ENCODE measurements at regions not wholly inside any gene's neighbourhood (a gene's known extent, or its start where the extent isn't known, plus 50 kb on each side); places are given as distances from the start of the nearest gene placed in this dataset.

DNA sequence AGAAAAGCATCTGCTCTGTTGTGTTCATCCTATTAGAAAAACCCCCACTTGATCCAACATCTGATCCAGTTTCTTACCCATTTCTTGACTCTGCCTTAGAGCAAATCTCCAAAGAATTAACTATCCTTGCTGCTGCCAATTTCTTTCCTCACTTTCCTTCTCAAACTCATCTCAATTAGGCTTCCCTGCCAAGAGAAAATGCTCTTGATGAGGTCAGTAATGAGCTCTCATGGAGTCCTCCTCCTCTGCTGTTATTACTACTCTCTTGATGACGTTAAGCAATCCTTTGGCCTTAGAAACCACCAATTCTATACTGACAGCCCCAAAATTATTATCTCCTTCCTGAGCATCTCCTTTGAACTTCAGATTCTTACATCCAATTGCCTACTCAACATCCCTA is 162.0 kb upstream of the FAM13C start:
- no peak overlapping the region for H3K9ac ChIP-seq (ENCODE audit: low read length)
- no peak overlapping the region for H3K27ac ChIP-seq (ENCODE audit: low read depth, low read length, poor library complexity, severe bottlenecking)
- no peaks in the 10 kb centered on the region for H3F3A ChIP-seq (ENCODE audit: insufficient read depth, low read length)
- no peak overlapping the region for H2AFZ ChIP-seq (ENCODE audit: low read length)
- H3K4me2 ChIP-seq (ENCODE audit: low read length), result no peak overlapping the region
- H3K36me3 ChIP-seq (ENCODE audit: insufficient read depth, low read length), result no peaks in the 10 kb centered on the region
- H3K9me3 ChIP-seq (ENCODE audit: low read length), result no peaks in the 10 kb centered on the region
- H4K20me1 ChIP-seq (ENCODE audit: insufficient read depth, low read length), result no peaks in the 10 kb centered on the region
- no peaks in the 10 kb centered on the region for H3K9me2 ChIP-seq (ENCODE audit: low read depth, low read length)
- no peak overlapping the region for H3K4me3 ChIP-seq (ENCODE audit: low read depth, low read length, poor library complexity, severe bottlenecking)
- TF ChIP-seq, protein P1, sequence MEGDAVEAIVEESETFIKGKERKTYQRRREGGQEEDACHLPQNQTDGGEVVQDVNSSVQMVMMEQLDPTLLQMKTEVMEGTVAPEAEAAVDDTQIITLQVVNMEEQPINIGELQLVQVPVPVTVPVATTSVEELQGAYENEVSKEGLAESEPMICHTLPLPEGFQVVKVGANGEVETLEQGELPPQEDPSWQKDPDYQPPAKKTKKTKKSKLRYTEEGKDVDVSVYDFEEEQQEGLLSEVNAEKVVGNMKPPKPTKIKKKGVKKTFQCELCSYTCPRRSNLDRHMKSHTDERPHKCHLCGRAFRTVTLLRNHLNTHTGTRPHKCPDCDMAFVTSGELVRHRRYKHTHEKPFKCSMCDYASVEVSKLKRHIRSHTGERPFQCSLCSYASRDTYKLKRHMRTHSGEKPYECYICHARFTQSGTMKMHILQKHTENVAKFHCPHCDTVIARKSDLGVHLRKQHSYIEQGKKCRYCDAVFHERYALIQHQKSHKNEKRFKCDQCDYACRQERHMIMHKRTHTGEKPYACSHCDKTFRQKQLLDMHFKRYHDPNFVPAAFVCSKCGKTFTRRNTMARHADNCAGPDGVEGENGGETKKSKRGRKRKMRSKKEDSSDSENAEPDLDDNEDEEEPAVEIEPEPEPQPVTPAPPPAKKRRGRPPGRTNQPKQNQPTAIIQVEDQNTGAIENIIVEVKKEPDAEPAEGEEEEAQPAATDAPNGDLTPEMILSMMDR (IDR thresholded peaks at IDR 0.05; ENCODE audit: low read length), result no peak
- no peak for TF ChIP-seq EZH2 (IDR thresholded peaks at IDR 0.05; ENCODE audit: borderline replicate concordance, low read length)
- H3K4me1 ChIP-seq (ENCODE audit: insufficient read depth, low read length, severe bottlenecking), result no peaks in the 10 kb centered on the region
- no peaks in the 10 kb centered on the region for H3K27me3 ChIP-seq (ENCODE audit: insufficient read depth, low read length)
- no peaks in the 10 kb centered on the region for H3K79me2 ChIP-seq (ENCODE audit: insufficient read depth, low read length)

DNA sequence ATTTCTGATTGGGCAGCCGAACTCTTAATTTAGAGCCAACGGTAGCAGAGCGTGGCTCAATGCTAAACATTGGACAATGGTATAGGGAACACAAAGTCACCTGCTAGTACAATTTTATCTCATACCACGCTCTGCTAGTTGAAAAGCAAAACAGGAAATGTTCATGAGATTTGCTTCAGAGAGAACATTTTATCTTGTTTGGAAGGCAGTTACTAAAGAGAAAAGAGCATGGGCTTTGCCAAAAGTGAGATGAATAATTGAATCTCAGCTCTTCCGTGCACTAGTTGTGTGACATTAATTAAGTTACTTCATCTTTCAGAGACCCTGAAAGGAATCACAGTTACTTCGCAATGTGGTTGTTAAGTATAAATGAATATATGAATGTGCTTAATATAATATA is 161.5 kb upstream of the FAM13C start:
- Histone ChIP-seq H2AFZ (ENCODE audit: low read length) (no peak overlapping the region), H3K4me2 (ENCODE audit: low read length) (no peak overlapping the region), H3K36me3 (ENCODE audit: insufficient read depth, low read length) (no peaks in the 10 kb centered on the region), H3K27me3 (ENCODE audit: insufficient read depth, low read length) (no peaks in the 10 kb centered on the region), H3K4me1 (ENCODE audit: insufficient read depth, low read length, severe bottlenecking) (no peaks in the 10 kb centered on the region), H3K9me3 (ENCODE audit: low read length) (no peaks in the 10 kb centered on the region), H3K4me3 (ENCODE audit: low read depth, low read length, poor library complexity, severe bottlenecking) (no peak overlapping the region), H3K79me2 (ENCODE audit: insufficient read depth, low read length) (no peaks in the 10 kb centered on the region), H3F3A (ENCODE audit: insufficient read depth, low read length) (no peaks in the 10 kb centered on the region), H4K20me1 (ENCODE audit: insufficient read depth, low read length) (no peaks in the 10 kb centered on the region), H3K27ac (ENCODE audit: low read depth, low read length, poor library complexity, severe bottlenecking) (no peak overlapping the region), H3K9ac (ENCODE audit: low read length) (no peak overlapping the region), H3K9me2 (ENCODE audit: low read depth, low read length) (no peaks in the 10 kb centered on the region)
- TF ChIP-seq, protein P1 (IDR thresholded peaks at IDR 0.05; ENCODE audit: low read length), result no peak
- TF ChIP-seq EZH2 (IDR thresholded peaks at IDR 0.05; ENCODE audit: borderline replicate concordance, low read length), result no peak

DNA sequence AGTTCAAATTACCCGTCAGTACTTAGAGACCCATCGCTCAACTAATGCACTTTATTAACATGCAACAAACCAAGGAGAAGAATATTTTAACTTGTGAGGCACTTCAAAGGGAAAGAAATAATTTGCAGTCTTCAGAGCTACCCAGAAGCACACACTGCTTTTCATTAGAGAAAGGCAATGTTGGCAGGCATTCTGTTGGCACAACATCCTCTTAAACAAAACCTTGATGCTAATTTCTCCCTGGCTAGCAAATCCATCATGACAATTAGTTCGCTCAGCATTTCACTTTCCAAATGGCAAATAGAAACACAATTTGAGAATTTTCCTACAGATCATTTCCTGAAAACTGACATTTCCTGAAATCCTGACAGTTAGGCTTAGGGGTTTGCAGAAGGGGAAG is 155.6 kb upstream of the FAM13C start:
- H3K9me3 ChIP-seq (ENCODE audit: low read length), result no peaks in the 10 kb centered on the region
- no peaks in the 10 kb centered on the region for H3K9me2 ChIP-seq (ENCODE audit: low read depth, low read length)
- TF ChIP-seq, protein P1 (IDR thresholded peaks at IDR 0.05; ENCODE audit: low read length), result no peak
- TF ChIP-seq EZH2 (IDR thresholded peaks at IDR 0.05; ENCODE audit: borderline replicate concordance, low read length), result no peak
- H3F3A ChIP-seq (ENCODE audit: insufficient read depth, low read length), result no peaks in the 10 kb centered on the region
- H3K27me3 ChIP-seq (ENCODE audit: insufficient read depth, low read length), result no peaks in the 10 kb centered on the region
- H2AFZ ChIP-seq (ENCODE audit: low read length), result no peak overlapping the region
- no peak overlapping the region for H3K4me2 ChIP-seq (ENCODE audit: low read length)
- no peak overlapping the region for H3K9ac ChIP-seq (ENCODE audit: low read length)
- H3K36me3 ChIP-seq (ENCODE audit: insufficient read depth, low read length), result no peaks in the 10 kb centered on the region
- H3K79me2 ChIP-seq (ENCODE audit: insufficient read depth, low read length), result no peaks in the 10 kb centered on the region
- no peaks in the 10 kb centered on the region for H3K4me1 ChIP-seq (ENCODE audit: insufficient read depth, low read length, severe bottlenecking)
- no peak overlapping the region for H3K27ac ChIP-seq (ENCODE audit: low read depth, low read length, poor library complexity, severe bottlenecking)
- H4K20me1 ChIP-seq (ENCODE audit: insufficient read depth, low read length), result no peaks in the 10 kb centered on the region
- no peak overlapping the region for H3K4me3 ChIP-seq (ENCODE audit: low read depth, low read length, poor library complexity, severe bottlenecking)

Measured in OCI-LY1 (cell line).